ENCODE measurements at regions not wholly inside any gene's neighbourhood (a gene's known extent, or its start where the extent isn't known, plus 50 kb on each side); places are given as distances from the start of the nearest gene placed in this dataset.

DNA sequence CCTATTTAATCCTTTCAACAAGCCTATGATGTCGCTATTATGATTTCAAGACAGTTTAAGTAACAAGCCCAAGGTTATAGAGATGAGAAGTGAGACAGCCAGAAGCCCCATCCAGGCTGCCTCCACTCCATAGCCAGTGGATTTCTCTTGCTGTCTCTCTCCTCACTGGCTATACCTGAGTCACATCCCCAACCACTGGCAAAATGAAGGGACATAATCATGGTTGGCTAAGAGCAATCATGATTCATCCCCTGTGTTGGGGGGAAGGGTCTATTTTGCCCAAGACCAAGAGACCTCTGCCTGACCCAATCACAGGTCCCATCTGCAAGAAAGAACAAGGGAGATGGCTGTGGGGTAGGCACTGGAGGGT lies 334.9 kb upstream of the GATB start:
- ChIA-PET POLR2A (no interaction called here), CTCF (no interaction called here)
- TF ChIP-seq, protein P1, sequence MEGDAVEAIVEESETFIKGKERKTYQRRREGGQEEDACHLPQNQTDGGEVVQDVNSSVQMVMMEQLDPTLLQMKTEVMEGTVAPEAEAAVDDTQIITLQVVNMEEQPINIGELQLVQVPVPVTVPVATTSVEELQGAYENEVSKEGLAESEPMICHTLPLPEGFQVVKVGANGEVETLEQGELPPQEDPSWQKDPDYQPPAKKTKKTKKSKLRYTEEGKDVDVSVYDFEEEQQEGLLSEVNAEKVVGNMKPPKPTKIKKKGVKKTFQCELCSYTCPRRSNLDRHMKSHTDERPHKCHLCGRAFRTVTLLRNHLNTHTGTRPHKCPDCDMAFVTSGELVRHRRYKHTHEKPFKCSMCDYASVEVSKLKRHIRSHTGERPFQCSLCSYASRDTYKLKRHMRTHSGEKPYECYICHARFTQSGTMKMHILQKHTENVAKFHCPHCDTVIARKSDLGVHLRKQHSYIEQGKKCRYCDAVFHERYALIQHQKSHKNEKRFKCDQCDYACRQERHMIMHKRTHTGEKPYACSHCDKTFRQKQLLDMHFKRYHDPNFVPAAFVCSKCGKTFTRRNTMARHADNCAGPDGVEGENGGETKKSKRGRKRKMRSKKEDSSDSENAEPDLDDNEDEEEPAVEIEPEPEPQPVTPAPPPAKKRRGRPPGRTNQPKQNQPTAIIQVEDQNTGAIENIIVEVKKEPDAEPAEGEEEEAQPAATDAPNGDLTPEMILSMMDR (IDR thresholded peaks at IDR 0.05; ENCODE audit: low read depth, low read length): no peak
- Histone ChIP-seq H3K27ac (ENCODE audit: low read depth, low read length) (no peak overlapping the region), H3K27me3 (ENCODE audit: control insufficient read depth, insufficient read depth, low read length) (peaks cover 5% of the 10 kb centered on the region), H3K4me3 (ENCODE audit: low read depth, low read length) (no peak overlapping the region), H3K9me3 (ENCODE audit: control insufficient read depth, insufficient read depth, low read length) (no peaks in the 10 kb centered on the region)
- DNase-seq (ENCODE audit: low read depth, low spot score): no peak

DNA sequence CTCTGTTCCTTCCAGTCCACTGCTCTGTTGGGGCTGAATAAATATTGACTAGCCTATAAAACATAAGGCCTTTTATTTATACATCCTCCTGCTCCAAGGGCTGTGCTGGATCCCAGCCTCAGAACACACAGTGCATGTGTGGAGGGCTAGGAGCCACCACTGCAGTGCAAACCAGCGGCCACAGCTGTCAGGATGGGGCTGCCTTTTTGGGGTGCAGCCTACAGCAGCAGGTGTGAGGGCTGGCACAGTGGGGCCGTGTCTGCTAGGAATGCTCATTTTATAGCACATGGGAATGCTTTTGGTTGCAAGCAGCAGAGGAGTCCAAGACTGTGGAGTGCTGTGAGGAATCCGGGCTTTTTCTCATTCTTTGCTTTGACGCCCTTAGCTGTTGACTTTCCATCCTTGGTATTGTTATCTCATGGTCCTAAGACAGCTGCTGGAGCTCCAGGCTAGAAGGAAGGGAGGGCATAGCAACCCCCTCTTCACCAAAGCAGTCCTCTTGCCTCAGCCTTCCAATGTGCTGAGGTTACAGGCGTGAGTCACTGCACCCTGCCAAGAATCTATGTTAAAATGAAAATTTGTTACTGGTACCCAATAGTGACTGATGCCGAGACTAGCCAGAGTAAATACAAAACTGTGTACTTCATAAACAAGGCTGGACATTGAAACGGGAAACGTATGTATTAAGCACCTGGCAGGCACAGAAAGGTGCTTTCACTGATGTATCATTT lies 334.3 kb upstream of the GATB start:
- POLR2A ChIA-PET: no interaction called here
- TF ChIP-seq, protein P1 (IDR thresholded peaks at IDR 0.05; ENCODE audit: low read depth, low read length): no peak
- no peaks in the 10 kb centered on the region for H3K9me3 ChIP-seq (ENCODE audit: control insufficient read depth, insufficient read depth, low read length)
- no peak overlapping the region for H3K27ac ChIP-seq (ENCODE audit: low read depth, low read length)
- peak; percentile 33 for DNase-seq (ENCODE audit: low read depth, low spot score)
- no peak overlapping the region for H3K4me3 ChIP-seq (ENCODE audit: low read depth, low read length)
- H3K27me3 ChIP-seq (ENCODE audit: control insufficient read depth, insufficient read depth, low read length): peaks cover 5% of the 10 kb centered on the region
- CTCF ChIA-PET: no interaction called here

DNA sequence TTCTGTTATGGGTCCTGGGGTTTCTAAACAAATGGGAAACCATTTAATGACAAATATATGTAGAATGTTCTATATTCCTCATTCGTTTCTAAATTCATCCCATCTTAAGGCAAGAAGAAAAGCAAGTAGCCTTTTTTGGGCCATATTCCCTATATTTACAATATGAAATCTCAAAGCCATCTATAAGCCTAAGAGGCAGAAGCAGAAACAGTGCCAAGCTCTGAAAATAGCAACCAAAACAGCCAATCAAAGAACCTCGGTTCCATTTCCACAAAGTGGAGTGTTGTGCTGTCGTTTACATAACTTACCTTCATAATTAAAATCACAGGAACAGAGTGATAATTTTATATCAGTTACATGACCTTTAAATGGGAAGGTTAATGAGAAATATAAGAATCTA lies 330.6 kb upstream of the GATB start:
- H3K4me3 ChIP-seq (ENCODE audit: low read depth, low read length): no peak overlapping the region
- DNase-seq (ENCODE audit: low read depth, low spot score): no peak
- H3K27ac ChIP-seq (ENCODE audit: low read depth, low read length): no peak overlapping the region
- peaks cover 2% of the 10 kb centered on the region for H3K27me3 ChIP-seq (ENCODE audit: control insufficient read depth, insufficient read depth, low read length)
- TF ChIP-seq, protein P1 (IDR thresholded peaks at IDR 0.05; ENCODE audit: low read depth, low read length): no peak
- H3K9me3 ChIP-seq (ENCODE audit: control insufficient read depth, insufficient read depth, low read length): no peaks in the 10 kb centered on the region
- CTCF ChIA-PET: no interaction called here
- POLR2A ChIA-PET: no interaction called here

DNA sequence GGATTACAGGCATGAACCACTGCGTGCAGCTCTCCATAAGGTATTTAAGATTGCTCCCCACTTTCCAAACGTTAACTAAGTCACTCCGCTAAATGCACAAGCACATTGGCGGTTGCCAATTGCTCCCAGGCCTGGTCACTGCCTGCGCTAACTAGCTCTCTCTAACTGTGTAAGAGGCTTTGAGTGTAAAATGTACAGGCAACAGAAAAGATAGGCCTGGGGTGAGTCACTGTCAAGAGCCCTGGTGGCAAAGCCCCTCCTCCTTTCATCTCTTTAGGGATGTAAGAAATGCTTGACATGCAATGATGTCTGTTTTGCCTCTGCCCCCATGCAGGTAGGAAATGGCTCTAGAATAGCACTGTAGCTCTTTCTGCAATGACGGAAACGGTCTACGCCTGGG lies 329.7 kb upstream of the GATB start:
- TF ChIP-seq, protein P1 (IDR thresholded peaks at IDR 0.05; ENCODE audit: low read depth, low read length): no peak
- H3K9me3 ChIP-seq (ENCODE audit: control insufficient read depth, insufficient read depth, low read length): no peaks in the 10 kb centered on the region
- H3K4me3 ChIP-seq (ENCODE audit: low read depth, low read length): no peak overlapping the region
- CTCF ChIA-PET: no interaction called here
- H3K27me3 ChIP-seq (ENCODE audit: control insufficient read depth, insufficient read depth, low read length): peaks cover 2% of the 10 kb centered on the region
- no peak overlapping the region for H3K27ac ChIP-seq (ENCODE audit: low read depth, low read length)
- POLR2A ChIA-PET: no interaction called here
- no peak for DNase-seq (ENCODE audit: low read depth, low spot score)

DNA sequence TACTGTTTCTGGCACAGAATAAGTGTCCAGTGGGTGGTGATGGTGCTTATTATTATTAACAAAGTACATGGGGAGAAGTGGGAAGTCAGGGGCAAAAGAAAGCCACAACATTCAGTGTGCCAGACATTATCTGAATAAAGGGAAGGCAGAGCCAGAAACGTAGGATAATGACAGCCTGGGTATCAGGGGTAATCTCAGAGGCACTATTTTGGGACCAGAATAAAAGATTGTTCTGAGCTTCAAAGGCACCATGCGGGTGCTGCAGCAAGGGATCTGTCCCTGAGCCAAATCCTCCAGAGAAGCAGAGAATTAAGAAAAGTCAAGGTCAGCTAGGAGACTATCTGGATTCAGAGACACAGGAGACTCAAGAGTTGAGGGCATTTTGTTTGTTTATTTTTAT lies 328.8 kb upstream of the GATB start:
- TF ChIP-seq, protein P1 (IDR thresholded peaks at IDR 0.05; ENCODE audit: low read depth, low read length): no peak
- peaks cover 3% of the 10 kb centered on the region for H3K27me3 ChIP-seq (ENCODE audit: control insufficient read depth, insufficient read depth, low read length)
- DNase-seq (ENCODE audit: low read depth, low spot score): no peak
- no peak overlapping the region for H3K4me3 ChIP-seq (ENCODE audit: low read depth, low read length)
- ChIA-PET CTCF (no interaction called here), POLR2A (no interaction called here)
- H3K9me3 ChIP-seq (ENCODE audit: control insufficient read depth, insufficient read depth, low read length): no peaks in the 10 kb centered on the region
- H3K27ac ChIP-seq (ENCODE audit: low read depth, low read length): no peak overlapping the region

Data from AG04450 (cell line).